A673 (cell line): ENCODE measurements at regions not wholly inside any gene's neighbourhood (a gene's known extent, or its start where the extent isn't known, plus 50 kb on each side); places are given as distances from the start of the nearest gene placed in this dataset.

Source experiments
- CTCF ChIP-seq: fragments of 300-800, 200-600 bp; sonication (generic); conservative IDR thresholded peaks from 2 replicates; pipeline ENCODE4 v1.5.1; 2017; ENCODE audit warnings: low read depth, mild to moderate bottlenecking, antibody characterized with exemption, low read length, moderate library complexity, mixed read lengths
- EZH2 ChIP-seq: fragments of 200-600 bp; sonication (generic); IDR thresholded peaks from 2 replicates; pipeline ENCODE4 v1.6.1; 2017; ENCODE audit warnings: borderline replicate concordance, low read depth, mild to moderate bottlenecking, mixed read lengths, antibody characterized with exemption, low read length; ENCODE audit not compliant: poor library complexity, severe bottlenecking

- TF ChIP-seq CTCF (no peak), EZH2 (no peak)
Measured at GRCh38 chr6:86087954-86088353, 445.3 kb upstream of the SYNCRIP start.
